Thoracic aorta (tissue), 2 donors: ENCODE measurements at regions not wholly inside any gene's neighbourhood (a gene's known extent, or its start where the extent isn't known, plus 50 kb on each side); places are given as distances from the start of the nearest gene placed in this dataset.

Experiments used
- ATAC-seq: fragments of 150-250 bp; one replicate; pipeline ENCODE4 v1.8.0; 2017; ENCODE audit warnings: low read depth; ENCODE audit not compliant: insufficient number of reproducible peaks, low FRiP score
- DNase-seq: peaks from one replicate; pipeline ENCODE4 v3.0.0-alpha.2; 2020; ENCODE audit warnings: low spot score
- H3K27ac ChIP-seq, 2 donors: fragments of 200-600 bp; sonication (generic); 1 replicate in 1 of 2; 2 replicates in 1 of 2; pipeline ENCODE4 v1.5.1; 2016; ENCODE audit warnings: mild to moderate bottlenecking in 2 of 2, moderate library complexity in 2 of 2
- H3K27me3 ChIP-seq: fragments of 200-600 bp; sonication (generic); replicated peaks from 2 replicates; pipeline ENCODE4 v1.6.0; 2016; ENCODE audit warnings: mild to moderate bottlenecking; ENCODE audit not compliant: insufficient read depth
- H3K36me3 ChIP-seq: fragments of 200-600 bp; sonication (generic); one replicate; pipeline ENCODE4 v1.5.1; 2016
- H3K4me1 ChIP-seq, 2 donors: fragments of 200-600 bp; sonication (generic); 1 replicate in 1 of 2; 2 replicates in 1 of 2; pipeline versions ENCODE4 v1.5.1 to v1.6.0; 2016; ENCODE audit warnings: low read depth in 2 of 2, mild to moderate bottlenecking in 1 of 2; ENCODE audit not compliant: control insufficient read depth in 1 of 2
- H3K4me3 ChIP-seq: fragments of 200-600 bp; sonication (generic); 2 replicates; pipeline ENCODE4 v1.5.1; 2016; ENCODE audit warnings: mild to moderate bottlenecking
- H3K9me3 ChIP-seq: fragments of 200-600 bp; sonication (generic); 2 replicates; pipeline ENCODE4 v1.5.1; 2016
- TF ChIP-seq, protein P1 (sequence below): fragments of 200-600 bp; sonication (generic); IDR thresholded peaks from one replicate; pipeline ENCODE4 v1.5.1; 2019; ENCODE audit warnings: antibody characterized with exemption

DNA sequence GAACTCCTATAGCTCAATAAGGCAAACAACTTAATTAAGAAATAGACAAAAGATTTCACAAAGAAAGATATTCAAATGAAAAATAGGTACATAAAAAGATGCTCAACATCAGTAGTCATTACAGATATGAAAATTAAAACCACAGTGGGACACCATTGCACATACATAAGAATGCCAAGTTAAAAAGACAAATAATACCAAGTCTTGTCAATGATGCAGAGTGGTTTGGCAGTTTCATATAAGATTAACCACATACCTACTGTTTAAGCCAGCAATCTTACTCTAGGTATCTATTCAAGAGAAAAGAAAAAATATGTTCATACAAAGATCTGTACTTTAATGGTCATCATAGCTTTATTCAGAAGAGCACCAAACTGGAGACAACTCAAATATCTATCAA is 63.5 kb upstream of the GLS start:
- ATAC-seq (no peak), DNase-seq (no peak)
- Histone ChIP-seq H3K4me3 (no peak overlapping the region), H3K4me1 (no peaks in the 10 kb centered on the region), H3K27me3 (no peaks in the 10 kb centered on the region), H3K36me3 (no peaks in the 10 kb centered on the region), H3K27ac (no peak overlapping the region), H3K9me3 (no peaks in the 10 kb centered on the region)
- TF ChIP-seq, protein P1, sequence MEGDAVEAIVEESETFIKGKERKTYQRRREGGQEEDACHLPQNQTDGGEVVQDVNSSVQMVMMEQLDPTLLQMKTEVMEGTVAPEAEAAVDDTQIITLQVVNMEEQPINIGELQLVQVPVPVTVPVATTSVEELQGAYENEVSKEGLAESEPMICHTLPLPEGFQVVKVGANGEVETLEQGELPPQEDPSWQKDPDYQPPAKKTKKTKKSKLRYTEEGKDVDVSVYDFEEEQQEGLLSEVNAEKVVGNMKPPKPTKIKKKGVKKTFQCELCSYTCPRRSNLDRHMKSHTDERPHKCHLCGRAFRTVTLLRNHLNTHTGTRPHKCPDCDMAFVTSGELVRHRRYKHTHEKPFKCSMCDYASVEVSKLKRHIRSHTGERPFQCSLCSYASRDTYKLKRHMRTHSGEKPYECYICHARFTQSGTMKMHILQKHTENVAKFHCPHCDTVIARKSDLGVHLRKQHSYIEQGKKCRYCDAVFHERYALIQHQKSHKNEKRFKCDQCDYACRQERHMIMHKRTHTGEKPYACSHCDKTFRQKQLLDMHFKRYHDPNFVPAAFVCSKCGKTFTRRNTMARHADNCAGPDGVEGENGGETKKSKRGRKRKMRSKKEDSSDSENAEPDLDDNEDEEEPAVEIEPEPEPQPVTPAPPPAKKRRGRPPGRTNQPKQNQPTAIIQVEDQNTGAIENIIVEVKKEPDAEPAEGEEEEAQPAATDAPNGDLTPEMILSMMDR, result no peak

DNA sequence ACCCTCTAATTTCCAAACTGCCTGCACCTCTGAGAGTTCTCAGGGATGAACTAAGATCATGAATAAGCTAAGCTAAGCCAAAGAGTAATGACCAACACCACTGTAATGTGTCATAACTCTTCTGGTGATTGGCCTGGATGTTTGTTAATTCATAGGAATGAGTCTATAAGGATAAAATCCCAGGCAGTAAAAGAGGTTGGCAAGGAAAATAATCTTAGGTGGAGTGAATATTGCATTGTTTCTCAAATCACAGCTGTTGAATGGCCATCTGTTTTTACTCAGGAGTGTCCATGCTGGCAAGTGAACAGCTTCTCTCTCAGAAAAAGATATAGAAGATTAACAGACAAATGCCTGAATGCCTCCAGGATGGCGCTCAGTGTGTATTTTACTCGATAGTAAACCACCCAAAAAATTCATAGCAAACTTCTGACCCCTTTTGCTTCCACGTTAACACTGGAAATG is 60.8 kb upstream of the GLS start:
- no peak for DNase-seq
- TF ChIP-seq, protein P1, result no peak
- ATAC-seq, result no peak
- Histone ChIP-seq H3K4me3 (no peak overlapping the region), H3K27me3 (no peaks in the 10 kb centered on the region), H3K4me1 (no peaks in the 10 kb centered on the region), H3K9me3 (no peaks in the 10 kb centered on the region), H3K27ac (no peak overlapping the region), H3K36me3 (no peaks in the 10 kb centered on the region)

DNA sequence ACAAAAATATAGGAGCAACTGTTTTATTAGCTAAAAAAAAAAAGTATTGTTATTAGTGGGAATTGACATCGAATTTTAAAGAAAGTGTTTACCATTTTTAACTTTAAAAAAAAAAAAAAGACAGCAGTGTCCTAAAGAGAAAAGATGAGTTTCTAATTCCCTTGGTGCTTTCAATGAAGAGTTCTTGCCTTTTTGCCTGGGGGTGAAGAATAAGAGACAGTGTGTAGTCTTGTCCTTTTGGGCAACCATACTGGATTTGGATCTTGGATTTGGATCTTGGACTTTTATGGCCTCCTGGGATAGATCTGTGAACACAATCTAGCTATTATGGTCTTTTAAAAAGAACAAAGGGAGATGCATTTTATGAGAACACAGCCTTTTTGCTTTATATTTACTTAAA is 60.2 kb upstream of the GLS start:
- Histone ChIP-seq H3K4me1 (no peaks in the 10 kb centered on the region), H3K27ac (no peak overlapping the region), H3K4me3 (no peak overlapping the region), H3K9me3 (no peaks in the 10 kb centered on the region), H3K36me3 (no peaks in the 10 kb centered on the region), H3K27me3 (no peaks in the 10 kb centered on the region)
- TF ChIP-seq, protein P1, result no peak
- no peak for ATAC-seq
- DNase-seq, result no peak

DNA sequence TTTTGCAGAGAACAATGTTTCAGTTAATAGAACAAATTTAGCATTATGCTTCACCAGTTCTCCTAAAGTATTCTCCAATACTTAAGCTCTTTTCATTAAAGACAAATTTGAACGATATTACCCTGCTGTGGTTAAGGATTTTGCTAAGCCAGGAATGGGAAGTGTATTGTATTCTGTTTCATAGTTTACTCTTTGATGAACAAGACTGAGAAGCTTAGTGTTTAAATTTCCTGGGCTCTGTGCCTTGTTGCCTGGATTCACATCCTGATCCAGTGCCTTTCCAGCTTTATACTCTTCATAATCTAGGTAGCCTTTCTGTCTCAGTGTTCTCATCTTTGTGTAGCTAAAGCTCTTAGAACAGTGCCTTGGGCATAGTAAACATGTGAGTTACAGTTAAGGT is 58.6 kb upstream of the GLS start:
- Histone ChIP-seq H3K36me3 (no peaks in the 10 kb centered on the region), H3K27me3 (no peaks in the 10 kb centered on the region), H3K27ac (no peak overlapping the region), H3K4me3 (no peak overlapping the region), H3K9me3 (no peaks in the 10 kb centered on the region), H3K4me1 (no peaks in the 10 kb centered on the region)
- TF ChIP-seq, protein P1, result no peak
- no peak for ATAC-seq
- DNase-seq, result no peak

DNA sequence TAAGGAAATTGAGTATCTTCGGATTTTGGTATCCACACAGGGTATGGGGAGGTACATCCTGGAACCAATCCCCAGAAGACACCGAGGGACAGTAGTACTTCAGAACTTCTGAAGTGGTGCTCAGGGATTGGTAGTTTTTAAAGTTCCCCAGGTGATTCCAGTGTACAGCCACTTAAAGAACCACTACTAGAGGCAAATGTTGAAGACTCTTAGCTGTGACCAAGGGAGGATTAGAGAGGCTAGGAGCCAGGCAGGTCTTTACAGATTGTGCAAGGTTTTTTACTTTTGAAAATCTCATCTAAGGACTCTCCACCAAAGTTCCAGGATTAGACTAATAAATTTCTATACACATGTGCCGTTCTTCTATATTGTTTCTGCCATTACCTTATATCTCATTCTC is 52.9 kb upstream of the GLS start:
- TF ChIP-seq, protein P1, result no peak
- Histone ChIP-seq H3K4me3 (no peak overlapping the region), H3K27ac (no peak overlapping the region), H3K9me3 (no peaks in the 10 kb centered on the region), H3K4me1 (no peaks in the 10 kb centered on the region), H3K36me3 (no peaks in the 10 kb centered on the region), H3K27me3 (no peaks in the 10 kb centered on the region)
- DNase-seq, result no peak
- no peak for ATAC-seq
